Thymus (tissue), 11 donors: ENCODE measurements at regions not wholly inside any gene's neighbourhood (a gene's known extent, or its start where the extent isn't known, plus 50 kb on each side); places are given as distances from the start of the nearest gene placed in this dataset.
"Not testable (repeated sequence)": the region's sequence is repeated elsewhere in the genome, so short reads cannot be mapped to it uniquely, and the experiment has no call there.

Experiments used
- DNase-seq, 9 donors: peaks; one replicate each; pipeline ENCODE4 v3.0.0-alpha.2; 2013; ENCODE audit warnings: low spot score in 9 of 9, low read depth in 6 of 9, missing footprints in 1 of 9
- H3K27ac ChIP-seq, 2 donors: one replicate each; pipeline ENCODE4 v1.5.1; 2013; ENCODE audit warnings: control low read depth in 1 of 2, low read depth in 1 of 2, low read length in 1 of 2, mild to moderate bottlenecking in 1 of 2, moderate library complexity in 1 of 2
- H3K27me3 ChIP-seq, 2 donors: one replicate each; pipeline ENCODE4 v1.5.1; 2013; ENCODE audit warnings: low read length in 1 of 2; ENCODE audit not compliant: control insufficient read depth in 2 of 2, insufficient read depth in 1 of 2
- H3K36me3 ChIP-seq, 2 donors: one replicate each; pipeline ENCODE4 v1.5.1; 2013; ENCODE audit warnings: low read length in 1 of 2, mild to moderate bottlenecking in 1 of 2, moderate library complexity in 1 of 2; ENCODE audit not compliant: control insufficient read depth in 2 of 2, insufficient read depth in 2 of 2
- H3K4me1 ChIP-seq, 2 donors: one replicate each; pipeline ENCODE4 v1.5.1; 2013; ENCODE audit warnings: low read length in 2 of 2; ENCODE audit not compliant: control insufficient read depth in 2 of 2, insufficient read depth in 2 of 2
- H3K4me3 ChIP-seq, 2 donors: one replicate each; pipeline ENCODE4 v1.5.1; 2013; ENCODE audit warnings: low read length in 2 of 2, control low read depth in 1 of 2, mild to moderate bottlenecking in 1 of 2
- H3K9me3 ChIP-seq, 2 donors: one replicate each; pipeline ENCODE4 v1.5.1; 2013; ENCODE audit warnings: low read length in 1 of 2, mild to moderate bottlenecking in 1 of 2; ENCODE audit not compliant: control insufficient read depth in 2 of 2, insufficient read depth in 1 of 2
- WGBS: extraction: QIAGEN DNeasy Blood & Tissue Kit; methylation state at CpG from one replicate; pipeline ENCODE4 v1.1.7; 2013; 5-methylcytosine and 5-hydroxymethylcytosine counted together
- donor health status: healthy.

- not testable (repeated sequence) for H3K4me1 ChIP-seq, H3K4me3 ChIP-seq, H3K36me3 ChIP-seq, H3K27me3 ChIP-seq, DNase-seq, H3K27ac ChIP-seq, H3K9me3 ChIP-seq
These were observed 201.0 kb downstream of the POTED start for GRCh38 chr21:13810559-13810958.

- not testable (repeated sequence) for DNase-seq, H3K9me3 ChIP-seq, H3K4me3 ChIP-seq, H3K27ac ChIP-seq, H3K36me3 ChIP-seq, H3K4me1 ChIP-seq, H3K27me3 ChIP-seq
- WGBS = 78% methylated on average over 6 of the region's 7 CpGs
These were observed 196.9 kb downstream of the POTED start for GRCh38 chr21:13806444-13806843.

DNA sequence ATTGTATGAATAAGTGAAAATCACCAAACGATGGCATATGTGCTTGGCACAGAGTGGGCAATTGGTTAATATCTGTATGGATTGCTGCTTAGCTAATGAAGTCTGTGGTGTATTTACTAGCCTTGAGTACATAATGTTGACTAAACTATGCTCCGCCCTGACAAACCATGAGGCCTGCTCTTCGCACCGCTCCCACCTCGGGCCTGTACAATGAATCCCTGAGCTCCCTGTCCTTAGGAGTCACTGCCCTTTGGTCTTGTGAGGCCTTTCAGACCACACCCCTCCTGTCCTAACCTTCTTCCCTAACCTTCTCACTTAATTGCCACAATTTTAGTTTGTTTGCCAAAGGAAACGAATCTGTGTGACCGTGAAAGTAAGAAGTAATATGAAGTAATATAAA lies 193.2 kb downstream of the POTED start:
- H3K9me3 ChIP-seq, DNase-seq, H3K4me1 ChIP-seq, H3K27me3 ChIP-seq, H3K27ac ChIP-seq, H3K36me3 ChIP-seq, H3K4me3 ChIP-seq: not testable (repeated sequence)
- WGBS = 86% methylated on average over 7 of the region's 7 CpGs
